ENCODE measurements at regions not wholly inside any gene's neighbourhood (a gene's known extent, or its start where the extent isn't known, plus 50 kb on each side); places are given as distances from the start of the nearest gene placed in this dataset.

- no peak overlapping the region for H3K4me3 ChIP-seq (ENCODE audit: low read depth, low read length)
- TF ChIP-seq CTCF (IDR thresholded peaks at IDR 0.05; ENCODE audit: low read depth, low read length), result no peak
Observed at GRCh38 chr9:135340726-135341475, 138.7 kb upstream of the PPP1R26 start.

GRCh38 chr9:135341612-135342169 lies 137.9 kb upstream of the PPP1R26 start:
- H3K4me3 ChIP-seq (ENCODE audit: low read depth, low read length), result no peak overlapping the region
- TF ChIP-seq CTCF (IDR thresholded peaks at IDR 0.05; ENCODE audit: low read depth, low read length), result no peak

GRCh38 chr9:135342206-135343130 lies 137.1 kb upstream of the PPP1R26 start:
- H3K4me3 ChIP-seq (ENCODE audit: low read depth, low read length), result no peak overlapping the region
- TF ChIP-seq CTCF (IDR thresholded peaks at IDR 0.05; ENCODE audit: low read depth, low read length), result no peak

- H3K4me3 ChIP-seq (ENCODE audit: low read depth, low read length), result no peak overlapping the region
- TF ChIP-seq CTCF (IDR thresholded peaks at IDR 0.05; ENCODE audit: low read depth, low read length), result no peak
Observed at GRCh38 chr9:135343136-135343535, 136.4 kb upstream of the PPP1R26 start.

- TF ChIP-seq CTCF (IDR thresholded peaks at IDR 0.05; ENCODE audit: low read depth, low read length), result peak; percentile 79
- no peak overlapping the region for H3K4me3 ChIP-seq (ENCODE audit: low read depth, low read length)
Observed at GRCh38 chr9:135343837-135344522, 135.6 kb upstream of the PPP1R26 start.

- H3K4me3 ChIP-seq (ENCODE audit: low read depth, low read length), result no peak overlapping the region
- no peak for TF ChIP-seq CTCF (IDR thresholded peaks at IDR 0.05; ENCODE audit: low read depth, low read length)
Observed at GRCh38 chr9:135344523-135344901, 135.1 kb upstream of the PPP1R26 start.
